Left kidney (tissue), 1 donor: ENCODE measurements at regions not wholly inside any gene's neighbourhood (a gene's known extent, or its start where the extent isn't known, plus 50 kb on each side); places are given as distances from the start of the nearest gene placed in this dataset.

ENCODE experiments used
- DNase-seq: peaks from one replicate; pipeline ENCODE4 v3.0.0-alpha.2; 2013

DNA sequence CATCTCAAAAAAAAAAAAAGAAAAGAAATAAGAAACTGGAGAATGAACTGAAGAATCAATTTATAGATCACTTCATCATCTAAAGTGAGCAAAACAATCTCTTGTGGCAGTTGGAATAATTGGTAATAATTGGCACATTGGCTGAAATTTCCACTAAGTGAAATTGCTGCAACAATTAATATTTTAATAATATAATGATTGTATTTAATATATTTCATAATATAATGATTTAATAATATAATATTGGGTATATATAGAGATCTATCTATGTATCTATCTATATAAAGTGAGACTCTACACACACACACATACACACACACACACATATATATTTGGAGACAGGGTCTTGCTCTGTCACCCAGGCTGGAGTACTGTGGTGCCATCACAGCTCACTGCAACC, 81.2 kb upstream of the PRICKLE1 start:
- DNase-seq: no peak

DNA sequence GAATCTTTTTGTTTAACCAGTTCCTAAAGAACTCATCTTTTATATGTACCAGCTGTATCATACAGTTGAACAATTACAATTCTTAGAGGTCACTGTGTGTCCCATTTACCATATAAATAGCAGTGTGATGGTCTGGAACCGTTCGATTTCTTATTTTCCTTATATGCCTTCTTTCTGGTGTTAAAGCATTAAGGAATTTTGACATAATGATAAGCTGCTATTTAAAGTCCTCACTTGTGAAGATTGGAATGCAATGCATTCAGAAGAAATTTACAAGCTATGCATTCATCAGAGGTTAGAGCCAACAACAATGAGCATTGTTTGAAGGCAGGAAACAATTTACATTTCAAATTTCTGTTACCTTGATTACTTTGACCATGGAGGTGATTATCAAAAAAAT, 80.0 kb upstream of the PRICKLE1 start:
- DNase-seq: no peak

DNA sequence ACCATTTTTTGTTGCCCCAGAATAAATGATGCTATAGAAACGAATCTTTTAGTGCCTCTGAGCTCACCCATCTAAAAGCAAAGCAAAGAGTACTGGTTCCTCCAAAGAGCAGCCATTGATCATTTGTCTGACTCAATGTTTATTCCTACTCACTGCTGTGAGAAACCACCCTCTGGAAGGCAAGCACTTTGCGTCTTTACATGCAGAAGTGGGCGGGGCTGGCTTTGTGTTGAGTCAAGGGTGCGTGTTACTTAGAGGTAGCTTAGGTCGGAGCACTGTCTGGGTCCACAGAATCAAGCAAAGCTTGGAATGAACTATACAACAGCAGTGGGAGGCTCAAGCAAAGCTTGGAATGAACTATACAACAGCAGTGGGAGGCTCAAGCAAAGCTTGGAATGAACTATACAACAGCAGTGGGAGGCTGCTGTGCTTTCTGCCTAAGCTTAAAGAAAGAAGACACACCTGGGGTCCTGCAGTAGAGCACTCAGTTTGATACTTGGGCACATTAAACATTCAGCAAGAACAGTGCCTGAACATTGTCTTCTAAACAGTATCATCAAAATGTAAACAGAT, 77.2 kb upstream of the PRICKLE1 start:
- no peak for DNase-seq

DNA sequence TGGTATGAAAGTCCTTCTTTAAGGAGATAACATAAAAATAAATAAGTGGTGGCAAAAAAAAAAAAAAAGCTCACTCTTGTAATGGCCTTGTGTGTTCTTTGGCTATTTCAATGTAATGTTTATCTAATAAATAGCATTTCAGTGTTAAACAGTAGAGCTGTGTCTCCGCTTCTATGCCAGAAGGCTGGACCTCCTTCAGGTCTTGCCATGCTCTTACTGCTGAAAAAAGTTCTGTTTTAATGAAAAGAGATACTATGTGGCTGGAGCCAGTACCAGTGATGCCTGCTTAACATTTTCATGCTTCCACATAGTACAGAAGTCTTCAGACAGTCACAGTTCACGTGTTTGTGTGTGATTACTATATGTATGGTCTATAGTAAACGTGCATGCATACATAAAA, 74.1 kb upstream of the PRICKLE1 start:
- no peak for DNase-seq

DNA sequence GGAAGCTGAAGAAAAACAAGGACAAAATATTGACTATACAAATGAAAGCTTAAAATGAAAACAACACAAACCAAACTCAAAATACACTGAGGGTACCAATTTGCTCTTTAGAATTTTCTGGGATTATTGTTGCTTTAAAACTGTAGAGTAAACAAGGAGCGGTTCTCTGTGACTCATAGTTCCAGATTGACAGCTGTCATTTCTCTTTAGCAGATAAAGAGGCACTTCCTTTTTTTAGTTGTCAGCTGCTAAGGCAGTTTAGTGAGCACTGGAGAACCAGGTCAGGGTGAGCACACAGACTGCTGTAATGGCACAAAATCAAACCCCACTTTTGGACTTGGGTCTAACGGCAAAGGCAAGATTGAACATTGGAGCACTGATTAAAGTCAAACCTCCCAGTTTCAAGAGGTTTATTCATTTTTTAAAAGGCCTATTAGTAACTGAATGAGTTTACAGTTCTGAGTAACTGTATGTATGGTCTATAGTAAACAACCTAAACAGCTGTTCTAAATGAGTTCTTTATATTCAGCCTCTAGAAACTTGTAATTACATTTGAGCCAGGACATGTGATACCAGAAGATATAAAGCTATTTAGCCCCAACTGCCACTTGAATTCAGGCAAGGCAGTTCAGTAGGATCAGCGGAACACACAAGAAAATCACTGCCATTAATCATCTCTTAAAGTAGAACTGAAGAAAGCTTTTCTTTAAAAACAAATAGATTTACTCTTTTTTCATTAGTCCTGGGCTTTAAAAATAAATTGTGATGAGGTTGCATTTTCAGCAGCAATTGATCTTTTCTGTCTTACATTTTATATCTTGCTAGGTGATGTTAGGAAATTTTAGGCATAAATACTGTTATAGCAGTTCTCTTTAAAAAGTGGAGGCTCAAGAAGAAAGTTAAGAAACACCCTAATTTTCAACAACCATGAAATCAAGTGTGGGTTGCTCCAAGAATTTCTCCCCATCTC, 71.7 kb upstream of the PRICKLE1 start:
- no peak for DNase-seq

DNA sequence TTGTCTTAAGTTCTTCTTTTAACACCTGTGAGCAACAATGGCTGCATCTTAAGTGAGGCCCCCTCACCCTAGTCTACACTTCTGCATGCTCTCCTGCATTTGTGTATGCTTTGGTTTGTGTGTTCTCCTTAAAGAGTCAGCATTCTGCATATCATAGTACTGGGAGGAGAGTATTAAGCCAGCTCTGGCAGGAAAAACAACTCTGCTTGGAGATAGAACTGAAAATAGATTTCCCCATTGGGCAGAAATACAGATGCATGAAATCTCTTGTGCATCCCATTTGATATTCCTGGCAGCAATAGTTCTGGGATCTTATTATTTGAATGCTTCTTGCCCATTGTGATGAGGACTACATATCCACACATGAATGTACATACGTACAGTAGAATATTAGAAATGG, 70.6 kb upstream of the PRICKLE1 start:
- DNase-seq: no peak

DNA sequence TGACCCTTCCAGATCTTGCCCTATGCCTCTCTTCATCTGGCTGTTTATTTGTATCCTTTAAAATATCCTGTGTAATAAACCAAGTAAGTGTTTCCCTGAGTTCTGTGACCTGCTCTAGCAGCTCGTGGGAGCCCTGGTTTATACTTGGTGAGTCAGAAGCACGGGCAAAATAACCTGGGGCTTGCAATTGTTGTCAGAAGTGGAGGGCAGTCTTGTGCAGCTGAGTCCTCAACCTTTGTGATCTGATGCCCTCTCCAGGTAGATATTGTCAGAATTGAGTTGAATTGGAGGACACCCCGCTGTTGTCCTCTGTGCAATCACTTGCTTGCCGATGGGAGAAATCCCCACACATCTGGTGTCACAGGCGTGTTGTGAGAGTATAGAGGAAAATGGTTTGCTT, 62.5 kb upstream of the PRICKLE1 start:
- DNase-seq: no peak

DNA sequence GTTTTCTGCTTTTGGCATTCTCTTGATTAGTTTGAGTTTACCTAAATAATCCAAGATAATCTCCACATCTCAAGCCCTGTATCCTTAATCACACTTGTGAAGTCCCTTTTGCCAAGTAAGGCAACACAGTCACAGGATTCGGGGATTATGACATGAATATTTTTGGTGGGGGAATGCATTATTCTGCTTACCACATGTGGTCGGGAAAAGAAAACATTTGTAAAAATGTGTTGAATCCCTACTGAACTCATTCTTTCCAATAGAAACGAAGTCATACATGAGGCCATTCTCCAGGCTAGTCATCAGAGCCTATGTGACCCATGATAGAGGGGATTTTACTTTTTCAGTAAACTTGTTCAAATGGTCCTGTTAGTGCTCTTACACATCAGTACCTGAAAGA, 58.5 kb upstream of the PRICKLE1 start:
- no peak for DNase-seq

DNA sequence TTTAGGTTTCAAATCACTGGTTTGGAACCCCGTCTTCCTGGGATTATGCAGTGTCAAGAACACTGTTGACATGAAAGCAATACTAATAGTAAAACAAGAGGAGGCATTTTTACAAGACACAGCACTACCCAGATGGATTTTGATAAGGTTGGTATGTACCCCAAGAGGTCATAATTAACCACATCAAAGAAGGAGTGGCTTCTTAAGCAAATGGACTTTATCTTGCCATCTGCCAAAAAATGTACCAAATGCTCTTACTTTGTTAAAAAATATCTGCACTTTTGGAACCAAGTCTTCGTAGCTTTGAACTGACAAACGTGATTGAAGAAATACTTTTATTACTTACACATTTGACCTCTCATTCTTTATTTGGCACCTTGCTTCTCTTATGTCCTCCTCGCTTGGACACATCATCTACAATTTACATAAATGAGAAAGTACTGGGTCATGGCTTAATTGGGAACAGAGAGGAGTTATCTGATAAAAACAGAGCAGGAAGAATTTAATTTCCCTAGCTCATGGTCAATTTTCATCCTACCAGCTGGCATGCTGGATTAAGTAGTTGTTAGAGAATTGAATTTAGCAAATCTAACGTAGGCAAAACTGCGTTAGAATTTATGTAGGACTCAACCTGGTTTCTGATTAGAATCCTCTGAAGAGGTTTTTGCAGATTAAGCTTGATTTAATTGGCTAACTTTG, 54.5 kb upstream of the PRICKLE1 start:
- DNase-seq: no peak

DNA sequence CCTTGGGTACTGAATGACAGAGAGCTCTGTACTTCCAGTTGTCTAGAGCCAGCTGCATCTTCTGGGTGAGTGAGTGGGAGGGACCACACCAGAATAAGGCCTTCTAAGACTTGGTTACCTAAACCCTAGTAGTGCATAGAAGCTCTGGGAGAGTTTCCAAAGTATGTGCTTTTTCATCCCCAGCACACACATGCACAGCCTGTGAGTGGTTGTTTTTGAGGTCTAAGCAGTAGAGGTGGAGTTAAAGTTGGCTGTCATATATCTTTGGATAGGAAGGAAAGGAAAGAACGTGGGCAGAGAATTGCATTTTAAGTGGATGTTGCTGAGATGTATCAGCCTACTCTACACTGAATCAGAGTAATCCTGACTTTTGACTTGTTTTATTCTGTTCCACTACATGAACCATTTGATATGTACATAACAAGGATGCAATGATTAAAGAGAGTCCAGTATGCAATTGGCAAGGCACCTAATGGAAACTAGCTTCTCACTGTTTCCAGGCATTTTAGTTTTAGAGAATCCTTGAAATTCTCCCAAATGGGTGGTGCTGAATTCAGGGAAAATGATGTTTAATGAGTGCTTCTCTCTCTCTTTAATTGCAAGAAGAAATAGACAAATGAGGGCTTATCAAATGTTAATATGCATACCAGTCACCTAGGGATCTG, 51.8 kb upstream of the PRICKLE1 start:
- DNase-seq: no peak

DNA sequence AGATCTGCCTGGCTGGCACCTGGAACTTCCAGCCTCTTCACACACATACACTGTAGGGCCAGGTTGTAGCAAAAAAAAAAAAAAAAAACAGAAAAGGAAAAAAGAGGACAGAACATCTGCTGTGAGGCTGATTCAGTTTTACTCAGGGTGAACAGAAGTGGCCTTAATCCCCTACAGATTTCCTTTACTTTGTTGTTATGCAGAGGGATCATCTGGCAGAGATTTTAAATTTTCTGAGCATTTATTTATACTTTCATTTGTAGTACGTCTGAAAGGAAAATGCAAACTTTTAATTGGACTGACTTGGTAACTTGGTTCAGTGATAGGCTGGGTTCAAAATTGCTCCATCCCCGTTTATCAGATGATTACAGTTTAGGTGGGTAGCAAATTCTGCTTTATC, 50.8 kb upstream of the PRICKLE1 start:
- no peak for DNase-seq

DNA sequence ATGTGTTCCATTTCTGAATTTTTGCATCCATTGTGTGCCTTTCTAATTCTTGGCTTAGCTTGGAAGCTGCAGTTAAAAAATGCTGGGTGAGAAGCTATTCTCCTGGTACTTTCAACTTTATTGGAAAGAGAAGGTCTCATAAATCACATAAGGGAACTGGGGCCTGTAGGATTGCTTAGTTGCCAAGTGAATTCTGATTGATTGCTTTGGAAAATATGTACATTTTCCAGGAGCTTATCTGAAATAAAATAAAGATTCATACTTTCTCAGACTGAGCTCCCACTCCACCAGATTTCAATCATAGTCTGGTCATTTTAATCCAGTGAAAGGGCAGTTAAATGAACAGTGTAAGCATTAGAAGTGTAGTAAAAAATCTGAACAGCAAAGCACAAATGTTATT, 50.0 kb upstream of the PRICKLE1 start:
- DNase-seq: no peak
